HEK293T (cell line): ENCODE measurements at regions not wholly inside any gene's neighbourhood (a gene's known extent, or its start where the extent isn't known, plus 50 kb on each side); places are given as distances from the start of the nearest gene placed in this dataset.

Experiments
- CTCF ChIA-PET: fragments of 350-600 bp; formaldehyde crosslinking; extraction: SDS; loops from one replicate; lab custom pipeline; 2021; ENCODE audit warnings: antibody characterized with exemption, inconsistent platforms; lab: Yijun Ruan, JAX
- POLR2A ChIA-PET: fragments of 350-600 bp; formaldehyde crosslinking; extraction: SDS; loops from one replicate; lab custom pipeline; 2020; ENCODE audit warnings: antibody characterized with exemption, inconsistent platforms; lab: Yijun Ruan, JAX
- DNase-seq: peaks from one replicate; pipeline ENCODE4 v3.0.0; 2012; ENCODE audit warnings: mixed read lengths; ENCODE audit errors: extremely low spot score
- ARNT ChIP-seq: fragments of 450-650 bp; IDR thresholded peaks from 2 replicates; pipeline ENCODE4 v1.6.1; 2017; ENCODE audit warnings: mild to moderate bottlenecking
- BHLHE40 ChIP-seq: fragments of 450-650 bp; IDR thresholded peaks from 2 replicates; pipeline ENCODE4 v1.6.1; 2016; ENCODE audit warnings: mild to moderate bottlenecking, moderate library complexity, borderline replicate concordance
- CTBP1 ChIP-seq: fragments of 450-650 bp; IDR thresholded peaks from 2 replicates; pipeline ENCODE4 v1.6.1; 2016; ENCODE audit warnings: borderline replicate concordance
- ELF4 ChIP-seq: fragments of 450-650 bp; IDR thresholded peaks from 2 replicates; pipeline ENCODE4 v1.6.1; 2017; ENCODE audit warnings: antibody characterized with exemption
- FOXA1 ChIP-seq: fragments of 450-650 bp; IDR thresholded peaks from 2 replicates; pipeline ENCODE4 v1.6.1; 2016; ENCODE audit warnings: mild to moderate bottlenecking
- FOXK2 ChIP-seq: fragments of 450-650 bp; IDR thresholded peaks from 2 replicates; pipeline ENCODE4 v1.6.1; 2016; ENCODE audit warnings: mild to moderate bottlenecking
- FOXM1 ChIP-seq: fragments of 450-650 bp; IDR thresholded peaks from 2 replicates; pipeline ENCODE4 v1.6.1; 2017; ENCODE audit warnings: mild to moderate bottlenecking, borderline replicate concordance
- HDGF ChIP-seq: fragments of 450-650 bp; IDR thresholded peaks from 2 replicates; pipeline ENCODE4 v1.6.1; 2017; ENCODE audit warnings: antibody characterized with exemption, borderline replicate concordance
- L3MBTL2 ChIP-seq: fragments of 450-650 bp; conservative IDR thresholded peaks from 2 replicates; pipeline ENCODE4 v1.6.1; 2016; ENCODE audit warnings: mild to moderate bottlenecking
- LEF1 ChIP-seq: fragments of 450-650 bp; IDR thresholded peaks from 2 replicates; pipeline ENCODE4 v1.6.1; 2017; ENCODE audit warnings: mild to moderate bottlenecking, borderline replicate concordance
- NFRKB ChIP-seq: fragments of 450-650 bp; IDR thresholded peaks from 2 replicates; pipeline ENCODE4 v1.6.1; 2016; ENCODE audit warnings: mild to moderate bottlenecking, moderate library complexity
- PKNOX1 ChIP-seq: fragments of 450-650 bp; IDR thresholded peaks from 2 replicates; pipeline ENCODE4 v1.6.1; 2016
- SP1 ChIP-seq: fragments of 450-650 bp; IDR thresholded peaks from 2 replicates; pipeline ENCODE4 v1.6.1; 2017
- SUZ12 ChIP-seq: fragments of 450-650 bp; IDR thresholded peaks from 2 replicates; pipeline ENCODE4 v1.6.1; 2016; ENCODE audit warnings: mild to moderate bottlenecking
- TARDBP ChIP-seq: fragments of 450-650 bp; IDR thresholded peaks from 2 replicates; pipeline ENCODE4 v1.6.1; 2016
- ZNF384 ChIP-seq: fragments of 450-650 bp; IDR thresholded peaks from 2 replicates; pipeline ENCODE4 v1.6.1; 2016

- no peak for TF ChIP-seq SP1
- TF ChIP-seq HDGF: no peak
- TF ChIP-seq CTBP1: no peak
- no peak for TF ChIP-seq BHLHE40
- TF ChIP-seq FOXK2: no peak
- TF ChIP-seq ARNT: no peak
- TF ChIP-seq FOXM1: no peak
- no peak for TF ChIP-seq NFRKB
- TF ChIP-seq LEF1: no peak
- TF ChIP-seq ELF4: no peak
- TF ChIP-seq FOXA1: no peak
- no peak for TF ChIP-seq ZNF384
- no peak for TF ChIP-seq PKNOX1
- TF ChIP-seq TARDBP: no peak
- TF ChIP-seq L3MBTL2: no peak
- TF ChIP-seq SUZ12: no peak
- no peak for DNase-seq
- ChIA-PET CTCF (no interaction called here), POLR2A (no interaction called here)
Observed at GRCh38 chr2:34912084-34912483, 1313.0 kb upstream of the FAM98A start.

- ChIA-PET POLR2A (no interaction called here), CTCF (no interaction called here)
- DNase-seq: no peak
- TF ChIP-seq BHLHE40 (no peak), L3MBTL2 (no peak), PKNOX1 (no peak), LEF1 (no peak), SUZ12 (no peak), HDGF (no peak), ARNT (no peak), FOXM1 (no peak), NFRKB (no peak), FOXK2 (no peak), ZNF384 (no peak), SP1 (no peak), CTBP1 (no peak)
Observed at GRCh38 chr2:34909992-34910705, 1311.0 kb upstream of the FAM98A start.

- CTCF ChIA-PET: no interaction called here
- no peak for DNase-seq
- POLR2A ChIA-PET: no interaction called here
- no peak for TF ChIP-seq HDGF
- no peak for TF ChIP-seq NFRKB
- TF ChIP-seq BHLHE40: no peak
- no peak for TF ChIP-seq FOXM1
- no peak for TF ChIP-seq TARDBP
- no peak for TF ChIP-seq L3MBTL2
- no peak for TF ChIP-seq FOXK2
Observed at GRCh38 chr2:34907812-34908211, 1308.7 kb upstream of the FAM98A start.

GRCh38 chr2:34901739-34902138, 1302.6 kb upstream of the FAM98A start:
- ChIA-PET POLR2A (no interaction called here), CTCF (no interaction called here)
- DNase-seq: no peak
- TF ChIP-seq SUZ12: no peak

GRCh38 chr2:34899079-34899478, 1300.0 kb upstream of the FAM98A start:
- ChIA-PET CTCF (no interaction called here), POLR2A (no interaction called here)
- DNase-seq: no peak
- TF ChIP-seq ZNF384: no peak
- TF ChIP-seq ARNT: no peak
- no peak for TF ChIP-seq CTBP1
- TF ChIP-seq FOXA1: no peak
- no peak for TF ChIP-seq L3MBTL2
- no peak for TF ChIP-seq NFRKB
- TF ChIP-seq HDGF: no peak
- no peak for TF ChIP-seq FOXM1
- TF ChIP-seq ELF4: no peak
- TF ChIP-seq BHLHE40: no peak
- TF ChIP-seq SP1: no peak
- TF ChIP-seq LEF1: no peak
- no peak for TF ChIP-seq SUZ12
- TF ChIP-seq PKNOX1: no peak
- no peak for TF ChIP-seq FOXK2
- no peak for TF ChIP-seq TARDBP

- DNase-seq: no peak
- ChIA-PET CTCF (no interaction called here), POLR2A (no interaction called here)
- TF ChIP-seq SUZ12: no peak
- TF ChIP-seq FOXM1: no peak
Observed at GRCh38 chr2:34892766-34893165, 1293.7 kb upstream of the FAM98A start.

GRCh38 chr2:34892256-34892655, 1293.2 kb upstream of the FAM98A start:
- TF ChIP-seq NFRKB: no peak
- no peak for TF ChIP-seq HDGF
- TF ChIP-seq L3MBTL2: no peak
- DNase-seq: no peak
- ChIA-PET CTCF (no interaction called here), POLR2A (no interaction called here)
